H9 (cell line): ENCODE measurements at regions not wholly inside any gene's neighbourhood (a gene's known extent, or its start where the extent isn't known, plus 50 kb on each side); places are given as distances from the start of the nearest gene placed in this dataset.

Experiments used
- DNase-seq: peaks from one replicate; pipeline ENCODE4 v3.0.0-alpha.2; 2017
- H2AFZ ChIP-seq: one replicate; pipeline ENCODE4 v1.6.1; 2013; ENCODE audit warnings: mild to moderate bottlenecking, low read length, control low read depth, moderate library complexity
- H2AK5ac ChIP-seq: 2 replicates; pipeline ENCODE4 v1.6.1; 2013; ENCODE audit warnings: low read length, control low read depth, mixed read lengths; ENCODE audit not compliant: insufficient read length
- H2BK120ac ChIP-seq: one replicate; pipeline ENCODE4 v1.6.1; 2013; ENCODE audit warnings: low read depth, mild to moderate bottlenecking, low read length, control low read depth, inconsistent platforms; ENCODE audit not compliant: poor library complexity, severe bottlenecking
- H2BK12ac ChIP-seq: 2 replicates; pipeline ENCODE4 v1.6.1; 2013; ENCODE audit warnings: low read length, control low read depth, mixed read lengths, low read depth; ENCODE audit not compliant: insufficient read length
- H2BK15ac ChIP-seq: 2 replicates; pipeline ENCODE4 v1.6.1; 2013; ENCODE audit warnings: low read depth, low read length, control low read depth
- H2BK20ac ChIP-seq: one replicate; pipeline ENCODE4 v1.6.1; 2013; ENCODE audit warnings: low read depth, mild to moderate bottlenecking, low read length, control low read depth, inconsistent platforms; ENCODE audit not compliant: poor library complexity, severe bottlenecking
- H2BK5ac ChIP-seq: 2 replicates; pipeline ENCODE4 v1.6.1; 2013; ENCODE audit warnings: low read length, control low read depth, mixed read lengths; ENCODE audit not compliant: insufficient read length
- H3K14ac ChIP-seq: 2 replicates; pipeline ENCODE4 v1.6.1; 2013; ENCODE audit warnings: low read length, control low read depth; ENCODE audit not compliant: insufficient read depth
- H3K18ac ChIP-seq: 2 replicates; pipeline ENCODE4 v1.6.1; 2013; ENCODE audit warnings: low read depth, mild to moderate bottlenecking, mixed read lengths, low read length, control low read depth; ENCODE audit not compliant: insufficient read length
- H3K23ac ChIP-seq: 2 replicates; pipeline ENCODE4 v1.6.1; 2013; ENCODE audit warnings: low read length, control low read depth, mixed read lengths, low read depth; ENCODE audit not compliant: insufficient read length
- H3K23me2 ChIP-seq: 2 replicates; pipeline ENCODE4 v1.6.1; 2013; ENCODE audit warnings: low read depth, mild to moderate bottlenecking, mixed read lengths, low read length, control low read depth; ENCODE audit not compliant: insufficient read length, poor library complexity, severe bottlenecking
- H3K27ac ChIP-seq: 2 replicates; pipeline ENCODE4 v1.5.1; 2013; ENCODE audit warnings: low read length, control low read depth, mixed read lengths, low read depth; ENCODE audit not compliant: insufficient read length
- H3K27me3 ChIP-seq: 2 replicates; pipeline ENCODE4 v1.6.1; 2013; ENCODE audit warnings: low read length, control low read depth, inconsistent platforms; ENCODE audit not compliant: insufficient read depth
- H3K4ac ChIP-seq: 2 replicates; pipeline ENCODE4 v1.6.1; 2013; ENCODE audit warnings: low read depth, mild to moderate bottlenecking, control low read depth, inconsistent platforms, low read length, moderate library complexity
- H3K4me1 ChIP-seq: 2 replicates; pipeline ENCODE4 v1.6.1; 2013; ENCODE audit warnings: low read length, control low read depth, inconsistent platforms; ENCODE audit not compliant: insufficient read depth
- H3K4me2 ChIP-seq: 2 replicates; pipeline ENCODE4 v1.6.1; 2013; ENCODE audit warnings: low read length, control low read depth, mixed read lengths; ENCODE audit not compliant: insufficient read length, insufficient read depth
- H3K56ac ChIP-seq: 2 replicates; pipeline ENCODE4 v1.6.1; 2013; ENCODE audit warnings: low read depth, mild to moderate bottlenecking, mixed read lengths, low read length, control low read depth; ENCODE audit not compliant: insufficient read length
- H3K79me1 ChIP-seq: 2 replicates; pipeline ENCODE4 v1.6.1; 2013; ENCODE audit warnings: low read depth, mild to moderate bottlenecking, moderate library complexity, low read length, control low read depth, inconsistent platforms; ENCODE audit not compliant: insufficient read depth, poor library complexity, severe bottlenecking
- H3K79me2 ChIP-seq: 2 replicates; pipeline ENCODE4 v1.6.1; 2013; ENCODE audit warnings: low read length, control low read depth, inconsistent platforms; ENCODE audit not compliant: insufficient read depth
- H3K9ac ChIP-seq: 2 replicates; pipeline ENCODE4 v1.6.1; 2013; ENCODE audit warnings: low read length, control low read depth, mixed read lengths; ENCODE audit not compliant: insufficient read length; ENCODE audit errors: extremely low read depth
- H3K9me3 ChIP-seq: one replicate; pipeline ENCODE4 v1.6.1; 2013; ENCODE audit warnings: low read depth, low read length, inconsistent platforms; ENCODE audit not compliant: control insufficient read depth
- H3T11ph ChIP-seq: one replicate; pipeline ENCODE4 v1.6.1; 2013; ENCODE audit warnings: mild to moderate bottlenecking, low read length, control low read depth, inconsistent platforms
- H4K20me1 ChIP-seq: one replicate; pipeline ENCODE4 v1.6.1; 2013; ENCODE audit not compliant: control insufficient read depth, insufficient read length, insufficient read depth
- H4K5ac ChIP-seq: 2 replicates; pipeline ENCODE4 v1.6.1; 2013; ENCODE audit warnings: low read depth, mild to moderate bottlenecking, mixed read lengths, low read length, control low read depth; ENCODE audit not compliant: insufficient read length
- H4K8ac ChIP-seq: replicated peaks from 2 replicates; pipeline ENCODE4 v1.6.1; 2013; ENCODE audit warnings: low read length, control low read depth, mixed read lengths, low read depth; ENCODE audit not compliant: insufficient read length
- H4K91ac ChIP-seq: 2 replicates; pipeline ENCODE4 v1.6.1; 2013; ENCODE audit warnings: low read depth, mild to moderate bottlenecking, moderate library complexity, mixed read lengths, low read length, control low read depth; ENCODE audit not compliant: insufficient read length
- H3K27ac Mint-ChIP-seq, 3 experiments: 2 replicates in 2 of 3; 3 replicates in 1 of 3; pipeline ENCODE4 v1.8.0; 2020 to 2021; ENCODE audit warnings: mixed read lengths in 3 of 3, mild to moderate bottlenecking in 1 of 3, moderate library complexity in 1 of 3
- H3K27me3 Mint-ChIP-seq: 2 replicates; pipeline ENCODE4 v1.8.0; 2021; ENCODE audit warnings: low read depth, mild to moderate bottlenecking, moderate library complexity, mixed read lengths
- H3K36me3 Mint-ChIP-seq, 3 experiments: 2 replicates in 2 of 3; 3 replicates in 1 of 3; pipeline ENCODE4 v1.8.0; 2020 to 2021; ENCODE audit warnings: low read depth in 3 of 3, mixed read lengths in 3 of 3; ENCODE audit not compliant: insufficient read depth in 1 of 3
- H3K4me1 Mint-ChIP-seq, 2 experiments: 2 replicates each; pipeline ENCODE4 v1.8.0; 2020; ENCODE audit warnings: mixed read lengths in 2 of 2
- H3K4me3 Mint-ChIP-seq, 2 experiments: 2 replicates in 1 of 2; 3 replicates in 1 of 2; pipeline ENCODE4 v1.8.0; 2020 to 2021; ENCODE audit warnings: mild to moderate bottlenecking in 2 of 2, mixed read lengths in 2 of 2, moderate library complexity in 1 of 2
- H3K9me3 Mint-ChIP-seq, 2 experiments: 2 replicates in 1 of 2; 3 replicates in 1 of 2; pipeline ENCODE4 v1.8.0; 2020; ENCODE audit warnings: mild to moderate bottlenecking in 2 of 2, mixed read lengths in 2 of 2, moderate library complexity in 1 of 2
- WGBS: extraction: QIAGEN DNeasy Blood & Tissue Kit; methylation state at CpG from one replicate; pipeline ENCODE4 v1.1.7; 2013; ENCODE audit warnings: missing lambda C conversion rate, low lambda C conversion rate, mixed read lengths; ENCODE audit not compliant: insufficient read length; ENCODE audit errors: extremely low coverage; 5-methylcytosine and 5-hydroxymethylcytosine counted together
- TF ChIP-seq, protein P1 (sequence below): fragments of 200-600 bp; sonication (generic); conservative IDR thresholded peaks from 3 replicates; pipeline ENCODE4 v1.8.0; 2021; ENCODE audit warnings: antibody characterized with exemption, mild to moderate bottlenecking

DNA sequence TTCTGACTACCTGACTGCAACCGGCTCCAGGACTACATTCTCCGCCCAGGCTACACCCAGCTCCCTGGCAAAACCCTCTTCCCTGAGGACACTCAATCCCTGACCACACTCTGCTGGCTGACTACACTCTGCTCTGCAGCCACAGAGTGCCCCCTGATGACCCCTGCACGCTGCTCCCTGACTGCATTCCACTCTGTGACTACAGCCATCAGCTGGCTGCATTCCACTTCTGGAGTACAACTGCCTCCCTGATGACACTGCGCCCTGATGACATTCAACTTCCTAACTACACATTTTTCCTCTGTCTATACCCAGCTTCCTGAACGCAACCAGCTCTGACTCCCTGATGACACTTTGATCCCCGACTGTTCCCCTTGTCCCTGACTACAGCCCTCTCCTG, 71.3 kb upstream of the NRXN1 start:
- H3K27me3 Mint-ChIP-seq = no peaks in the 10 kb centered on the region
- Histone ChIP-seq H4K5ac (peak overlapping the region; percentile 21), H3K23ac (no peak overlapping the region), H4K8ac (no peak overlapping the region), H3K56ac (no peak overlapping the region), H3K9ac (no peak overlapping the region), H3K4ac (no peak overlapping the region), H3T11ph (no peak overlapping the region), H2AFZ (no peak overlapping the region), H3K18ac (peak overlapping the region; percentile 43), H4K20me1 (peaks cover 2% of the 10 kb centered on the region), H3K14ac (0 out of 2 replicates have a peak overlapping the region, but pooled peaks have one; percentile 25), H3K23me2 (no peaks in the 10 kb centered on the region), H3K4me2 (no peak overlapping the region), H3K27me3 (no peaks in the 10 kb centered on the region), H2BK120ac (no peak overlapping the region), H2BK12ac (no peak overlapping the region), H2BK5ac (no peak overlapping the region), H3K27ac (no peak overlapping the region), H2BK20ac (peak overlapping the region; percentile 29), H2BK15ac (no peak overlapping the region; the same call in 1 of the 2 replicates), H3K79me2 (no peaks in the 10 kb centered on the region), H4K91ac (no peak overlapping the region), H3K79me1 (no peaks in the 10 kb centered on the region), H3K9me3 (no peaks in the 10 kb centered on the region), H3K4me1 (no peaks in the 10 kb centered on the region; the same call in 1 of the 2 replicates), H2AK5ac (no peak overlapping the region)
- no CpG with 5 or more reads among the region's 6 CpGs for WGBS
- no peaks in the 10 kb centered on the region; a peak in 1 of 5 replicates for H3K9me3 Mint-ChIP-seq
- H3K4me3 Mint-ChIP-seq = no peak overlapping the region; a peak in 1 of 5 replicates
- no peaks in the 10 kb centered on the region for H3K36me3 Mint-ChIP-seq
- H3K4me1 Mint-ChIP-seq = peaks cover 24 to 31% of the 10 kb centered on the region in 2 experiments
- TF ChIP-seq, protein P1, sequence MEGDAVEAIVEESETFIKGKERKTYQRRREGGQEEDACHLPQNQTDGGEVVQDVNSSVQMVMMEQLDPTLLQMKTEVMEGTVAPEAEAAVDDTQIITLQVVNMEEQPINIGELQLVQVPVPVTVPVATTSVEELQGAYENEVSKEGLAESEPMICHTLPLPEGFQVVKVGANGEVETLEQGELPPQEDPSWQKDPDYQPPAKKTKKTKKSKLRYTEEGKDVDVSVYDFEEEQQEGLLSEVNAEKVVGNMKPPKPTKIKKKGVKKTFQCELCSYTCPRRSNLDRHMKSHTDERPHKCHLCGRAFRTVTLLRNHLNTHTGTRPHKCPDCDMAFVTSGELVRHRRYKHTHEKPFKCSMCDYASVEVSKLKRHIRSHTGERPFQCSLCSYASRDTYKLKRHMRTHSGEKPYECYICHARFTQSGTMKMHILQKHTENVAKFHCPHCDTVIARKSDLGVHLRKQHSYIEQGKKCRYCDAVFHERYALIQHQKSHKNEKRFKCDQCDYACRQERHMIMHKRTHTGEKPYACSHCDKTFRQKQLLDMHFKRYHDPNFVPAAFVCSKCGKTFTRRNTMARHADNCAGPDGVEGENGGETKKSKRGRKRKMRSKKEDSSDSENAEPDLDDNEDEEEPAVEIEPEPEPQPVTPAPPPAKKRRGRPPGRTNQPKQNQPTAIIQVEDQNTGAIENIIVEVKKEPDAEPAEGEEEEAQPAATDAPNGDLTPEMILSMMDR = no peak
- peak overlapping the region in 2 of 3 experiments; percentile 50 to 86; a peak in 5 of 7 replicates for H3K27ac Mint-ChIP-seq
- peak; percentile 67 for DNase-seq
